ENCODE measurements at regions not wholly inside any gene's neighbourhood (a gene's known extent, or its start where the extent isn't known, plus 50 kb on each side); places are given as distances from the start of the nearest gene placed in this dataset.

DNA sequence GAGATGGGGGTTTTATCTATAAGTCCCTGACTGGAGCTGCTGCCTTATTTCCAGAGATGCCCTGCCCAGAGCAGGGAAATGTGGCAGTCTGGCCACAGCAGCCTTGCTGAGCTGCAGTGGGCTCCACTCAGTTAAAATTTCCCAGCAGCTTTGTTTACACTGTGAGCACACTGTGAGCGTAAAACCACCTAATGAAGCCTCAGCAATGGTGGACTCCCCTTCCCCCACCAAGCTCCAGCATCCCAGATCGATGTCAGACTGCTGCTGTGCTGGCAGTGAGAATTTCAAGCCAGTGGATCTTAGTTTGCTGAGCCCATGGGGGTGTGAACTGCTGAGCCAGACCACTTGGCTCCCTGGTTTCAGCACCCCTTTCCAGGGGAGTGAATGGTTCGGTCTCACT, 208.7 kb upstream of the RAI14 start:
- no peak overlapping the region for H3K4me3 ChIP-seq (replicated peaks; ENCODE audit: insufficient read depth, low read length)
- H3K27me3 ChIP-seq (ENCODE audit: insufficient read depth, poor library complexity, severe bottlenecking), result peaks cover 2% of the 10 kb centered on the region
- no peak overlapping the region for H3K27ac ChIP-seq (replicated peaks)
- no peak for DNase-seq (ENCODE audit: low read depth in 1 of 2, low spot score in 1 of 2)
- TF ChIP-seq, protein P1, sequence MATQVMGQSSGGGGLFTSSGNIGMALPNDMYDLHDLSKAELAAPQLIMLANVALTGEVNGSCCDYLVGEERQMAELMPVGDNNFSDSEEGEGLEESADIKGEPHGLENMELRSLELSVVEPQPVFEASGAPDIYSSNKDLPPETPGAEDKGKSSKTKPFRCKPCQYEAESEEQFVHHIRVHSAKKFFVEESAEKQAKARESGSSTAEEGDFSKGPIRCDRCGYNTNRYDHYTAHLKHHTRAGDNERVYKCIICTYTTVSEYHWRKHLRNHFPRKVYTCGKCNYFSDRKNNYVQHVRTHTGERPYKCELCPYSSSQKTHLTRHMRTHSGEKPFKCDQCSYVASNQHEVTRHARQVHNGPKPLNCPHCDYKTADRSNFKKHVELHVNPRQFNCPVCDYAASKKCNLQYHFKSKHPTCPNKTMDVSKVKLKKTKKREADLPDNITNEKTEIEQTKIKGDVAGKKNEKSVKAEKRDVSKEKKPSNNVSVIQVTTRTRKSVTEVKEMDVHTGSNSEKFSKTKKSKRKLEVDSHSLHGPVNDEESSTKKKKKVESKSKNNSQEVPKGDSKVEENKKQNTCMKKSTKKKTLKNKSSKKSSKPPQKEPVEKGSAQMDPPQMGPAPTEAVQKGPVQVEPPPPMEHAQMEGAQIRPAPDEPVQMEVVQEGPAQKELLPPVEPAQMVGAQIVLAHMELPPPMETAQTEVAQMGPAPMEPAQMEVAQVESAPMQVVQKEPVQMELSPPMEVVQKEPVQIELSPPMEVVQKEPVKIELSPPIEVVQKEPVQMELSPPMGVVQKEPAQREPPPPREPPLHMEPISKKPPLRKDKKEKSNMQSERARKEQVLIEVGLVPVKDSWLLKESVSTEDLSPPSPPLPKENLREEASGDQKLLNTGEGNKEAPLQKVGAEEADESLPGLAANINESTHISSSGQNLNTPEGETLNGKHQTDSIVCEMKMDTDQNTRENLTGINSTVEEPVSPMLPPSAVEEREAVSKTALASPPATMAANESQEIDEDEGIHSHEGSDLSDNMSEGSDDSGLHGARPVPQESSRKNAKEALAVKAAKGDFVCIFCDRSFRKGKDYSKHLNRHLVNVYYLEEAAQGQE (IDR thresholded peaks at IDR 0.05; ENCODE audit: insufficient replicate concordance, low read depth), result no peak
- no peak for TF ChIP-seq SPI1 (IDR thresholded peaks at IDR 0.05; ENCODE audit: borderline replicate concordance, low read depth)
- TF ChIP-seq POLR2AphosphoS5 (IDR thresholded peaks at IDR 0.05; ENCODE audit: low read depth), result no peak
- TF ChIP-seq, protein P2, sequence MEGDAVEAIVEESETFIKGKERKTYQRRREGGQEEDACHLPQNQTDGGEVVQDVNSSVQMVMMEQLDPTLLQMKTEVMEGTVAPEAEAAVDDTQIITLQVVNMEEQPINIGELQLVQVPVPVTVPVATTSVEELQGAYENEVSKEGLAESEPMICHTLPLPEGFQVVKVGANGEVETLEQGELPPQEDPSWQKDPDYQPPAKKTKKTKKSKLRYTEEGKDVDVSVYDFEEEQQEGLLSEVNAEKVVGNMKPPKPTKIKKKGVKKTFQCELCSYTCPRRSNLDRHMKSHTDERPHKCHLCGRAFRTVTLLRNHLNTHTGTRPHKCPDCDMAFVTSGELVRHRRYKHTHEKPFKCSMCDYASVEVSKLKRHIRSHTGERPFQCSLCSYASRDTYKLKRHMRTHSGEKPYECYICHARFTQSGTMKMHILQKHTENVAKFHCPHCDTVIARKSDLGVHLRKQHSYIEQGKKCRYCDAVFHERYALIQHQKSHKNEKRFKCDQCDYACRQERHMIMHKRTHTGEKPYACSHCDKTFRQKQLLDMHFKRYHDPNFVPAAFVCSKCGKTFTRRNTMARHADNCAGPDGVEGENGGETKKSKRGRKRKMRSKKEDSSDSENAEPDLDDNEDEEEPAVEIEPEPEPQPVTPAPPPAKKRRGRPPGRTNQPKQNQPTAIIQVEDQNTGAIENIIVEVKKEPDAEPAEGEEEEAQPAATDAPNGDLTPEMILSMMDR (IDR thresholded peaks at IDR 0.05; ENCODE audit: insufficient read depth, low read length), result no peak
- no peak for TF ChIP-seq GABPA (IDR thresholded peaks at IDR 0.05; ENCODE audit: low read depth)

DNA sequence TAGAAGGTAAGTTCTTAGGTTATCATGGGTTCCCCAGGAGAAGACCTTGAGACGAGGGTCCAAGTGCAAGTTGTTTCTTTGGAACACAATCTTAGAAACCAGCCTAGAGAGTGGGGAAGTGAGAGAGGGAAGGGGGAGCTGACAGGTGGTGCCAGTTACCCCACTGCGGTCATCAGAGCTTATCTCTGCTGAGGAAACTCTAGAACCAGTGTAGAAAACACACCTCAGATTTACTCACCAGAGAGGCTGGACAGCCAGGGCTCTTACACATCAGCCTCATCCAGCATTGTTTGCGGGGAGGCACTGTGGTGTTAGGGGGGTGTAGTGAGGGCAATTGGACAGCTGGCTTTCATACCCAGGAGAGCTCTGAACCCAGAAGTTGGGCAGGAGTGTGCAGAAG, 206.5 kb upstream of the RAI14 start:
- no peak overlapping the region for H3K4me3 ChIP-seq (replicated peaks; ENCODE audit: insufficient read depth, low read length)
- no peak for DNase-seq (ENCODE audit: low read depth in 1 of 2, low spot score in 1 of 2)
- no peak for TF ChIP-seq SPI1 (IDR thresholded peaks at IDR 0.05; ENCODE audit: borderline replicate concordance, low read depth)
- TF ChIP-seq, protein P2 (IDR thresholded peaks at IDR 0.05; ENCODE audit: insufficient read depth, low read length), result no peak
- no peak for TF ChIP-seq POLR2AphosphoS5 (IDR thresholded peaks at IDR 0.05; ENCODE audit: low read depth)
- no peak for TF ChIP-seq GABPA (IDR thresholded peaks at IDR 0.05; ENCODE audit: low read depth)
- TF ChIP-seq, protein P1 (IDR thresholded peaks at IDR 0.05; ENCODE audit: insufficient replicate concordance, low read depth), result no peak
- H3K27me3 ChIP-seq (ENCODE audit: insufficient read depth, poor library complexity, severe bottlenecking), result peaks cover 2% of the 10 kb centered on the region
- H3K27ac ChIP-seq (replicated peaks), result no peak overlapping the region

DNA sequence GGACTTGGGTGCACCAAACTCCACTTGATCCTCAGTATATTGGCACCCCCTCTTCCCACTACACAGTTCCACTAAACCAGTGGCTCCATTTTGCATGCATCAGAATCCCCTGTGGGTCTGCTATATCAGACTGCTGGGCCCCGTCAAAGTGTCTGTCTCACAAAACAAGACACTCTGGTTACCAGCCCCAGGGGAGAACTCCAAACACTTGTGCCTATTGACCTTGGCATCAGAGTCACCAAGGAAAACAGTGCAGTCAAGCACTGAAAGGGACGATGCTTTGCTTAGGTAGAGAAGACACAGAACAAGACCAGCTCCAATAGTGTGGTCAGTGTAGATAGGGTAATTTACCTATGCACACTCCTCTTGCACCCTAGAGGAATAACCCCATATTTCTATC, 205.8 kb upstream of the RAI14 start:
- Histone ChIP-seq H3K27me3 (ENCODE audit: insufficient read depth, poor library complexity, severe bottlenecking) (no peaks in the 10 kb centered on the region), H3K4me3 (replicated peaks; ENCODE audit: insufficient read depth, low read length) (no peak overlapping the region), H3K27ac (replicated peaks) (no peak overlapping the region)
- TF ChIP-seq POLR2AphosphoS5 (IDR thresholded peaks at IDR 0.05; ENCODE audit: low read depth) (no peak), GABPA (IDR thresholded peaks at IDR 0.05; ENCODE audit: low read depth) (no peak), SPI1 (IDR thresholded peaks at IDR 0.05; ENCODE audit: borderline replicate concordance, low read depth) (no peak)
- TF ChIP-seq, protein P1 (IDR thresholded peaks at IDR 0.05; ENCODE audit: insufficient replicate concordance, low read depth), result no peak
- TF ChIP-seq, protein P2 (IDR thresholded peaks at IDR 0.05; ENCODE audit: insufficient read depth, low read length), result no peak
- no peak for DNase-seq (ENCODE audit: low read depth in 1 of 2, low spot score in 1 of 2)

Measured in HL-60 (cell line).